Cardiac muscle cell (in vitro differentiated cells and primary cell): ENCODE measurements at regions not wholly inside any gene's neighbourhood (a gene's known extent, or its start where the extent isn't known, plus 50 kb on each side); places are given as distances from the start of the nearest gene placed in this dataset.
"Not testable (repeated sequence)": the region's sequence is repeated elsewhere in the genome, so short reads cannot be mapped to it uniquely, and the experiment has no call there.

Experiments used
- DNase-seq, 2 donors: peaks; one replicate each; pipeline versions ENCODE4 v3.0.0 to v3.0.0-alpha.2; 2010 to 2017; ENCODE audit warnings: low read depth in 1 of 2, low spot score in 1 of 2
- H3K27ac ChIP-seq: fragments of 200-600 bp; sonication (generic); 2 replicates; pipeline ENCODE4 v1.5.1; 2016
- H3K27me3 ChIP-seq: fragments of 200-600 bp; sonication (generic); 2 replicates; pipeline ENCODE4 v1.6.0; 2016; ENCODE audit warnings: control low read depth
- H3K36me3 ChIP-seq: fragments of 200-600 bp; sonication (generic); 2 replicates; pipeline ENCODE4 v1.5.1; 2016; ENCODE audit warnings: control low read depth
- H3K4me1 ChIP-seq: fragments of 200-600 bp; sonication (generic); 2 replicates; pipeline ENCODE4 v1.8.1; 2017; ENCODE audit warnings: low read depth, mild to moderate bottlenecking, mixed run types
- H3K4me3 ChIP-seq: fragments of 200-600 bp; sonication (generic); 2 replicates; pipeline ENCODE4 v1.5.1; 2016; ENCODE audit warnings: mild to moderate bottlenecking
- H3K9me3 ChIP-seq: fragments of 200-600 bp; sonication (generic); 2 replicates; pipeline ENCODE4 v1.5.1; 2017; ENCODE audit warnings: low read depth, mild to moderate bottlenecking, control low read depth
- TF ChIP-seq, protein P1 (sequence below): IDR thresholded peaks from 2 replicates; pipeline ENCODE4 v1.5.1; 2012; ENCODE audit warnings: low read depth, mild to moderate bottlenecking, low read length

DNA sequence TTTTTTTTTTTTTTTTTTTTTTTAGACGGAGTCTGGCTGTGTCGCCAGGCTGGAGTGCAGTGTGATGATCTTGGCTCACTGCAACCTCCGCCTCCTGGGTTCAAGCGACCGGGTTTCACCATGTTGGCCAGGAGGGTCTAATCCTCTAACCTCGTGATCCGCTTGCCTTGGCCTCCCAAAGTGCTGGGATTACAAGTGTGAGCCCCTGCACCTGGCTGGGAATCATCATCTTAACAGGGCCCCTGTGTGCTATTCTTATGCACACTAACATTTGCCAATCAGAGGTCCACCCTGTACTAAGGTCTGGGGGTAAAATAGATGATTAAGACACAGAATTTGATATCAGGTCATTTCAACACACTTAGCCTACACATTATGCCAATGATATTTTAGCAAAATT lies 278.7 kb upstream of the CHRM3 start:
- TF ChIP-seq, protein P1, sequence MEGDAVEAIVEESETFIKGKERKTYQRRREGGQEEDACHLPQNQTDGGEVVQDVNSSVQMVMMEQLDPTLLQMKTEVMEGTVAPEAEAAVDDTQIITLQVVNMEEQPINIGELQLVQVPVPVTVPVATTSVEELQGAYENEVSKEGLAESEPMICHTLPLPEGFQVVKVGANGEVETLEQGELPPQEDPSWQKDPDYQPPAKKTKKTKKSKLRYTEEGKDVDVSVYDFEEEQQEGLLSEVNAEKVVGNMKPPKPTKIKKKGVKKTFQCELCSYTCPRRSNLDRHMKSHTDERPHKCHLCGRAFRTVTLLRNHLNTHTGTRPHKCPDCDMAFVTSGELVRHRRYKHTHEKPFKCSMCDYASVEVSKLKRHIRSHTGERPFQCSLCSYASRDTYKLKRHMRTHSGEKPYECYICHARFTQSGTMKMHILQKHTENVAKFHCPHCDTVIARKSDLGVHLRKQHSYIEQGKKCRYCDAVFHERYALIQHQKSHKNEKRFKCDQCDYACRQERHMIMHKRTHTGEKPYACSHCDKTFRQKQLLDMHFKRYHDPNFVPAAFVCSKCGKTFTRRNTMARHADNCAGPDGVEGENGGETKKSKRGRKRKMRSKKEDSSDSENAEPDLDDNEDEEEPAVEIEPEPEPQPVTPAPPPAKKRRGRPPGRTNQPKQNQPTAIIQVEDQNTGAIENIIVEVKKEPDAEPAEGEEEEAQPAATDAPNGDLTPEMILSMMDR, result no peak
- no peak overlapping the region for H3K27ac ChIP-seq
- no peaks in the 10 kb centered on the region for H3K27me3 ChIP-seq
- H3K4me1 ChIP-seq, result no peaks in the 10 kb centered on the region
- DNase-seq, result no peak
- no peaks in the 10 kb centered on the region for H3K36me3 ChIP-seq
- no peaks in the 10 kb centered on the region for H3K9me3 ChIP-seq
- no peak overlapping the region for H3K4me3 ChIP-seq

DNA sequence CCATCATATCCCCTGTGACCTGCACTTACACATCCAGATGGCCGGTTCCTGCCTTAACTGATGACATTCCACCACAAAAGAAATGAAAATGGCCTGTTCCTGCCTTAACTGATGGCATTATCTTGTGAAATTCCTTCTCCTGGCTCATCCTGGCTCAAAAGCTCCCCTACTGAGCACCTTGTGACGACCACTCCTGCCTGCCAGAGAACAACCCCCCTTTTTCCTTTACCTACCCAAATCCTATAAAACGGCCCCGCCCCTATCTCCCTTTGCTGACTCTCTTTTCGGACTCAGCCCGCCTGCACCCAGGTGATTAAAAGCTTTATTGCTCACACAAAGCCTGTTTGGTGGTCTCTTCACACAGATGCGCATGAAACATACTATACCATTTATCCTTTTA lies 279.7 kb upstream of the CHRM3 start:
- H3K27me3 ChIP-seq, DNase-seq, H3K9me3 ChIP-seq, H3K27ac ChIP-seq, H3K4me3 ChIP-seq, H3K4me1 ChIP-seq, H3K36me3 ChIP-seq: not testable (repeated sequence)

DNA sequence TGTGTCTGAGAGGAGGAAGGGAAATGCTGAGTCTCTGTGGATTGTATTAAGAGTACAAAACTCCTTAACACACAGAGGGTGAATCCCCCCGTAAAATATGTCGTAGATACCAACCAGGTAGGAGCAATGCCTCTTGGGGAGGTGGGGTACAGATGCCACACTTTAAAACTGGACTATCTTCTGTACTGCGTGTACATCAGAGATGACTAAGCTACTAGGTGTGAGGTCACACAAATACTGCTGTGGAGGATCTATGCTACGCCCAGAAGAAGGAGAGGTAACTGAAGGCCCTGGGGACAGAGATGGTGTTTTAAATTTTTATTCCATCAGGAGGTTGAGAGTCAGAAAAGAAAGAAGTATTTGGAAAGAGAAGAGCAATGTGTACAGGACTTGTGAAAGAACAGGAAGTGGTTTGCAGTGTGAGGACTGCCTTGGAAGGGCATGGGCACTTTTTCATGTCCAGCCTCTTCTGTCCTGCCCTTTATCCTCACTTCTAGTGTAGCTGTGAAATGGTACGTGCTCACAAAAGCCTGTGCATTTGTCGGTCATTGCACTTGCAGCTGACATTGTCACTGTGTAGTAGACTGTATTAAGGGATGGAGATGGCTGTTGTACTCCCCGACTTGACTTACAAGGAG lies 287.8 kb upstream of the CHRM3 start:
- no peaks in the 10 kb centered on the region for H3K27me3 ChIP-seq
- no peaks in the 10 kb centered on the region for H3K4me1 ChIP-seq
- DNase-seq, result no peak
- H3K36me3 ChIP-seq, result no peaks in the 10 kb centered on the region
- H3K27ac ChIP-seq, result no peak overlapping the region
- TF ChIP-seq, protein P1, result no peak
- H3K9me3 ChIP-seq, result no peaks in the 10 kb centered on the region
- no peak overlapping the region for H3K4me3 ChIP-seq

DNA sequence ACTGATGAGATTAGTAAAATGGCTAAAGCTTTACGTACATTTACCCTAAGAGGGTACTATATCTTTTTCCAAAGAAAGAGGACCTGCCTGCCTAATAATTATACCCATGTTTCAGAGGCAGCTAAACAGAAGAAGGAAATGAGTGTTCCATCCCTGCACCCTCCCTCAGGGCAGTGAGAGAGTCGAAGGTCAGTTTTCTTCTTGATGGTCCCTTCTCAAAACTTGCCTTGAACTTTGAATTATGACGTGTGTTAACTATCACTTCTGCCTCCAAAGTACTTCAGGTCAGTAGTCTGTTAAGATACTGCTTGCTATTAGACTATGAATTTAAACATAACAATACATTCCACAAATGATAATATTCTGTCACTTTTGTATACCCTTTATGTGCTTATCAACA lies 294.8 kb upstream of the CHRM3 start:
- H3K27me3 ChIP-seq, result no peaks in the 10 kb centered on the region
- no peaks in the 10 kb centered on the region for H3K36me3 ChIP-seq
- H3K4me3 ChIP-seq, result no peak overlapping the region
- no peak overlapping the region for H3K27ac ChIP-seq
- DNase-seq, result no peak
- no peaks in the 10 kb centered on the region for H3K4me1 ChIP-seq
- H3K9me3 ChIP-seq, result no peaks in the 10 kb centered on the region
- TF ChIP-seq, protein P1, result no peak

DNA sequence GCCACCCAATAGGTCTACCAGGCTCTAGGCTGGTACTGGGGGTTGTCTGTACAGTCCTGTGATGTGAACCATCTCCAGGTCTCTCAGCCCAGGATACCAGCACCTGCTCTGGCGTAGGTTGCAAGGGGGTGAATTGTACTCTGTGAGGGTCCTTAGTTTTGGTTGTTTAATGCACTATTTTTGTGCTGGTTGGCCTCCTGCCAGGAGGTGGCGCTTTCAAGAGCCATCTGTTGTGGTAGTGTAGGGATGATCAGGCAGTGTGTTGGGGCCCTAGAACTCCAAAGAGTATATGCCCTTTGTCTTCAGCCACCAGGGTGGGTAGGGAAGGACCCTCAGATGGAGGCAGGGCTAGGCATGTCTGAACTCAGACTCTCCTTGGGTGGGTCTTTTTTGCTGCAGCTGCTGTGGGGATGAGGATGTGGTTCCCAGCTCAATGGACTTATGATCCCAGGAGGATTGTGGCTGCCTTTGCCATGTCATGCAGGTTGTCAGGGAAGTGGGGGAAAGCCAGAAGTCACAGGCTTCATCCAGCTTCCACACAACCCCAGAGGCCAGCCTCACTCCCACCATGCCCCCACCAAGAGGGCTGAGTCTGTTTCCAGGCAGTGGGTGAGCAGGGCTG lies 301.8 kb upstream of the CHRM3 start:
- no peak for DNase-seq
- no peaks in the 10 kb centered on the region for H3K36me3 ChIP-seq
- no peaks in the 10 kb centered on the region for H3K27me3 ChIP-seq
- no peak overlapping the region for H3K4me3 ChIP-seq
- TF ChIP-seq, protein P1, result no peak
- no peaks in the 10 kb centered on the region for H3K9me3 ChIP-seq
- no peak overlapping the region for H3K27ac ChIP-seq
- H3K4me1 ChIP-seq, result no peaks in the 10 kb centered on the region

DNA sequence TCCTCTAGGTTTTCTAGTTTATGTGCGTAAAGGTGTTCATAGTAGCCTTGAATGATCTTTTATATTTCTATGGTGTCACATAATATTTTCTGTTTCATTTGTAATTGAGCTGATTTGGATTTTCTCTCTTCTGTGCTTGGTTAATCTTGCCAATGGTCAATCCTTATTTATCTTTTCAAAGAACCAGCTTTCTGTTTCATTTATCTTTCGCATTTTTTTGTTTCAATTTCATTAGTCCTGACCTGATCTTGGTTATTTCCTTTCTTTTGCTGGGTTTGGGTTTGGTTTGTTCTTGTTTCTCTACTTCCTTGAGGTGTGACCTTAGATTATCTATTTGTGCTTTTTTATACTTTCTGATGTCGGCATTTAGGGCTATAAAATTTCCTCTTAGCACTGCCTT lies 304.4 kb upstream of the CHRM3 start:
- not testable (repeated sequence) for H3K27ac ChIP-seq, H3K9me3 ChIP-seq, H3K27me3 ChIP-seq, H3K4me1 ChIP-seq, H3K36me3 ChIP-seq, DNase-seq, H3K4me3 ChIP-seq
